ENCODE measurements at regions not wholly inside any gene's neighbourhood (a gene's known extent, or its start where the extent isn't known, plus 50 kb on each side); places are given as distances from the start of the nearest gene placed in this dataset.

DNA sequence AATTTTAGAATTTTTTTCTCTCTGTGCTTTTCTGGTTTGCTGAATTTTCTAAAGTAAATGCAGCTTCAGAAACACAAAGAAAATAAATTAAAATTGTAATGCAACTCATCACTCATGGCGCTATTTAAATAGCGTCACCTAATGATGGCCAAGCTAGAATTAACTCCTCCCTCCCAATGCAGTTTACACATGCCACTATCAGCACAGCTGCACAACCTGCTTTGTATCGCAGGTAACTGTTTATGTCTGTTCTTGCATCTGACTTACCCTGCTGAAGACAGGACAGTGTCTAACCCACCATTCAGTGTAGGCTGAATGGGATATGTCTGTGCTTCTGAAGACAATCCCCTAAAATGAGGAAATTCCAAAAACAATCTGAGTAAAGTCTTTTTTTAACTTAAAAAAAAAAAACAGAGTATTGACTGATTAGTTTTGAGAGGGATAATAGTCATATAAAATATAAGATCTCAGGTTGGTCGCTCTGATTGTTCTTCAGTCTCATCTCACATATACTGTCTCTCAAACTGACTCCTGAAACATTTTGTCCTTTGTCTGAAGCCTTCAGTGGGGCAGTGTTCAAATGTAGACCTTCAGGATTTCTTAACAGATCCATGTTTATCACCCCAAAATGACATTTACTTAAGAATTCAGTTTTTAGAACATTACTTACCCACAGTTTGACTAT is 271.4 kb downstream of the ZEB2 start:
- TF ChIP-seq, protein P1, sequence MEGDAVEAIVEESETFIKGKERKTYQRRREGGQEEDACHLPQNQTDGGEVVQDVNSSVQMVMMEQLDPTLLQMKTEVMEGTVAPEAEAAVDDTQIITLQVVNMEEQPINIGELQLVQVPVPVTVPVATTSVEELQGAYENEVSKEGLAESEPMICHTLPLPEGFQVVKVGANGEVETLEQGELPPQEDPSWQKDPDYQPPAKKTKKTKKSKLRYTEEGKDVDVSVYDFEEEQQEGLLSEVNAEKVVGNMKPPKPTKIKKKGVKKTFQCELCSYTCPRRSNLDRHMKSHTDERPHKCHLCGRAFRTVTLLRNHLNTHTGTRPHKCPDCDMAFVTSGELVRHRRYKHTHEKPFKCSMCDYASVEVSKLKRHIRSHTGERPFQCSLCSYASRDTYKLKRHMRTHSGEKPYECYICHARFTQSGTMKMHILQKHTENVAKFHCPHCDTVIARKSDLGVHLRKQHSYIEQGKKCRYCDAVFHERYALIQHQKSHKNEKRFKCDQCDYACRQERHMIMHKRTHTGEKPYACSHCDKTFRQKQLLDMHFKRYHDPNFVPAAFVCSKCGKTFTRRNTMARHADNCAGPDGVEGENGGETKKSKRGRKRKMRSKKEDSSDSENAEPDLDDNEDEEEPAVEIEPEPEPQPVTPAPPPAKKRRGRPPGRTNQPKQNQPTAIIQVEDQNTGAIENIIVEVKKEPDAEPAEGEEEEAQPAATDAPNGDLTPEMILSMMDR (IDR thresholded peaks at IDR 0.05; ENCODE audit: low read depth, low read length): no peak

GRCh38 chr2:144244938-144245337 is 275.0 kb downstream of the ZEB2 start:
- no peak overlapping the region for H3K4me3 ChIP-seq (ENCODE audit: low read depth, low read length)
- TF ChIP-seq, protein P1 (IDR thresholded peaks at IDR 0.05; ENCODE audit: low read depth, low read length): no peak

More for the DNA sequence above, 271.4 kb downstream of the ZEB2 start:
- no peak overlapping the region for H3K4me3 ChIP-seq (ENCODE audit: low read depth, low read length)

GRCh38 chr2:144242311-144242710 is 277.6 kb downstream of the ZEB2 start:
- no peak overlapping the region for H3K4me3 ChIP-seq (ENCODE audit: low read depth, low read length)
- TF ChIP-seq, protein P1 (IDR thresholded peaks at IDR 0.05; ENCODE audit: low read depth, low read length): no peak

DNA sequence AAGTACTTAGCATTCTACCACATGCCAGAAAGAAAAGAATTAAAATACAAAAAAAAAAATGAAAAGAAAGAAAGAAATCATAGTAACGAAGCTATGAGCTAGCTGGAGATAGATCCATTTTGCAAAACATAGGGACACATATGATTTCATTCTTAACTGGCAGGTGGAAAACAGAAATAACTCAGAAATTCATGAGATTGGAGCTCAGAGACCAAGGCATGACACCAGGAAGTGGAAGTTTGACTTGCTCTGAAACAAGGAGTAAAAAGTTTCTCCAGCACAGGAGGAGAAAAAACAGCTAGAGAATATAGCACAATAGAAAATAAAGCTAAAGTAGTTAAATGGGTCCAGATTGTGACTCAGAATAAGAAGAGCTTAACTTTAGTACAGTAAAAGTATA is 278.1 kb downstream of the ZEB2 start:
- TF ChIP-seq, protein P1 (IDR thresholded peaks at IDR 0.05; ENCODE audit: low read depth, low read length): no peak
- H3K4me3 ChIP-seq (ENCODE audit: low read depth, low read length): no peak overlapping the region

DNA sequence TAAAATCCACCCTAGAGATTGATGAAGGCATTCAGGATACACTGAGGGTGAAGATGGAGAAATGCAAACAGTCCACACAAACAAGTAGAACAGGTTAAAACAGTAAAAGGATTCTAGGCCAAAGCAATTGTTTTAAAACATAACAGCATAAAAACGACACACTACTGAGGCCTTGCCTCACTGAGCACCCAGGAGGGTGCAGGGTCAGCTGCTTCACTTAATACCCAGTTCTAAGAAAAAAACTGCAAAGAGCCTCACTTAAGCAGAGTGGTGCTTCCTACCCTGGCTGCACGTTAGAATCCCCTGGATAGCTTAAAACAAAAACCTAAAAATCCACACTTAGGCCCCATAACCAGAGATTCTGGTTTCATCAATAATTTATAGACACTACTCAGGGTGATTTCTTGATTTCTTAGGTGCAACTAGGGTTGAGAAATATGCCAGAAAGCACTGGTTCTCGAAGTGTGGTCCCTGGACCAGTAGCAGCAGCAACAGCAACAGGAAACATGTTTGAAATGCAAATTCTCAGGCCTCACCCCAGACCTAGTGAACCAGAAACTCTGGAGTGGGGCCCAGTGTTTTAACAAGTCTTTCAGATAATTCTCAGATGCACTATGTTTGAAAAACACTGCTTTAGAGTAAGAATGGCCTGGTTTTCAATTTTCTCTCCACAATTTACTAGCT is 279.1 kb downstream of the ZEB2 start:
- TF ChIP-seq, protein P1 (IDR thresholded peaks at IDR 0.05; ENCODE audit: low read depth, low read length): no peak
- no peak overlapping the region for H3K4me3 ChIP-seq (ENCODE audit: low read depth, low read length)

DNA sequence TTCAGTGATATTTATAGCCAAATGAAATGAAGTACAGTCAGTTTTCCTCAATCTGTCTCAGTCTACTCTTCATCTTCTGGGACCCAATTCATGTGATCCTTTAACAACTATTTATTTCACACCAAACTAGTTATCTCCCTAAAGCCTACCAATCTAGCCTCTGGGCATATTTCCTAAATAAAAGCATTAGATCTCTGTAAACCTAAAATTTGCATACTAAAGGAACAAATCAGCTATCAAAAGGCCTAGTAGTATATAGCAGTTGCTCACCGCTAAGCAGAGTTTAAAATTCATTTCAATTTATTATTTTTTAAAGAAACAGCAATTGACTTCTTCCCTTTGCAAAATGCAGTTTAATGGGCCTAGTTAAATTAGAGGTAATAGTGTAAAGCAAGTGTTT is 280.2 kb downstream of the ZEB2 start:
- TF ChIP-seq, protein P1 (IDR thresholded peaks at IDR 0.05; ENCODE audit: low read depth, low read length): no peak
- no peak overlapping the region for H3K4me3 ChIP-seq (ENCODE audit: low read depth, low read length)

DNA sequence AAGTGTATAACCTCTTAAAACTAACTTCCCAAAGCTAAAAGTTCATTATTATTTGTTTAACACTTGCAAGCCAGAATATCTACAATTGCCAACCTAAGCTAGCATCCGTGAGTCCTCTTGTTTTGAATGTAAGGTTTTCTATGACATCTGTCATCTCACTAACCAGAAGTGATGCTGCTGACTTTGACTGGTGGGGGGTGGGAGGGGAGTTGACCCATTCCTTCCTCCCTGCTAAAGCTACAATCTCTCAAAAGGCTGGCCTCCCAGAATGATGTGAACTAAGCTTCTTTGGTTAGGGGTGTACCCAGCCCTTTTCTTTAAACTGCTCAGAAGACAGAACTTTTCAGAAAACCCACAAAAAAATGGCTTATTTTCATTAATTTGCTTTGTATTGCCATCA is 280.6 kb downstream of the ZEB2 start:
- no peak overlapping the region for H3K4me3 ChIP-seq (ENCODE audit: low read depth, low read length)
- TF ChIP-seq, protein P1 (IDR thresholded peaks at IDR 0.05; ENCODE audit: low read depth, low read length): no peak
